Effector memory CD8-positive, alpha-beta T cell (primary cell): ENCODE measurements at regions not wholly inside any gene's neighbourhood (a gene's known extent, or its start where the extent isn't known, plus 50 kb on each side); places are given as distances from the start of the nearest gene placed in this dataset.
"Not testable (repeated sequence)": the region's sequence is repeated elsewhere in the genome, so short reads cannot be mapped to it uniquely, and the experiment has no call there.

Source experiments
- ATAC-seq: fragments of 150-1000 bp; cut with Tn5 transposase; replicated peaks from 2 replicates; pipeline ENCODE4 v1.10.0; 2021; ENCODE audit warnings: mild to moderate bottlenecking, moderate library complexity
- DNase-seq, 3 experiments: peaks; one replicate each; pipeline ENCODE4 v3.0.0; 2021
- H3K27ac Mint-ChIP-seq, 2 donors: one replicate each; pipeline ENCODE4 v1.8.0; 2022; ENCODE audit warnings: mild to moderate bottlenecking in 2 of 2, mixed read lengths in 2 of 2, moderate library complexity in 2 of 2
- H3K27me3 Mint-ChIP-seq, 2 donors: one replicate each; pipeline ENCODE4 v1.8.0; 2022; ENCODE audit warnings: mixed read lengths in 2 of 2
- H3K36me3 Mint-ChIP-seq: one replicate; pipeline ENCODE4 v1.8.0; 2022; ENCODE audit warnings: mild to moderate bottlenecking, moderate library complexity, mixed read lengths; ENCODE audit not compliant: insufficient read depth
- H3K4me1 Mint-ChIP-seq, 2 donors: one replicate each; pipeline ENCODE4 v1.8.0; 2022; ENCODE audit warnings: low read depth in 2 of 2, mixed read lengths in 2 of 2
- H3K4me3 Mint-ChIP-seq, 2 donors: one replicate each; pipeline ENCODE4 v1.8.0; 2022; ENCODE audit warnings: mild to moderate bottlenecking in 2 of 2, mixed read lengths in 2 of 2, moderate library complexity in 2 of 2
- H3K9me3 Mint-ChIP-seq, 2 donors: one replicate each; pipeline ENCODE4 v1.8.0; 2022; ENCODE audit warnings: mixed read lengths in 2 of 2

GRCh38 chrY:22883569-22883968 lies 100.5 kb upstream of the BPY2 start:
- H3K4me1 Mint-ChIP-seq, H3K27me3 Mint-ChIP-seq, DNase-seq, H3K9me3 Mint-ChIP-seq, H3K4me3 Mint-ChIP-seq, ATAC-seq, H3K27ac Mint-ChIP-seq, H3K36me3 Mint-ChIP-seq: not testable (repeated sequence)

GRCh38 chrY:22887949-22888348 lies 96.1 kb upstream of the BPY2 start:
- not testable (repeated sequence) for H3K9me3 Mint-ChIP-seq, DNase-seq, H3K4me1 Mint-ChIP-seq, H3K4me3 Mint-ChIP-seq, H3K36me3 Mint-ChIP-seq, H3K27me3 Mint-ChIP-seq, H3K27ac Mint-ChIP-seq
- ATAC-seq, result peak; percentile 43

- H3K27ac Mint-ChIP-seq, H3K4me1 Mint-ChIP-seq, ATAC-seq, H3K36me3 Mint-ChIP-seq, H3K27me3 Mint-ChIP-seq, DNase-seq, H3K4me3 Mint-ChIP-seq, H3K9me3 Mint-ChIP-seq: not testable (repeated sequence)
Observed at GRCh38 chrY:22903503-22904192, 80.4 kb upstream of the BPY2 start.

GRCh38 chrY:22915069-22915468 lies 69.0 kb upstream of the BPY2 start:
- DNase-seq, H3K27ac Mint-ChIP-seq, H3K4me3 Mint-ChIP-seq, H3K4me1 Mint-ChIP-seq, ATAC-seq, H3K9me3 Mint-ChIP-seq, H3K27me3 Mint-ChIP-seq, H3K36me3 Mint-ChIP-seq: not testable (repeated sequence)

- H3K9me3 Mint-ChIP-seq, ATAC-seq, H3K27me3 Mint-ChIP-seq, H3K4me3 Mint-ChIP-seq, H3K4me1 Mint-ChIP-seq, DNase-seq, H3K27ac Mint-ChIP-seq, H3K36me3 Mint-ChIP-seq: not testable (repeated sequence)
Observed at GRCh38 chrY:22927667-22928066, 56.4 kb upstream of the BPY2 start.

- not testable (repeated sequence) for H3K27me3 Mint-ChIP-seq, H3K4me3 Mint-ChIP-seq, ATAC-seq, DNase-seq, H3K27ac Mint-ChIP-seq, H3K4me1 Mint-ChIP-seq, H3K36me3 Mint-ChIP-seq, H3K9me3 Mint-ChIP-seq
Observed at GRCh38 chrY:22933454-22933853, 50.6 kb upstream of the BPY2 start.
